ENCODE measurements at regions not wholly inside any gene's neighbourhood (a gene's known extent, or its start where the extent isn't known, plus 50 kb on each side); places are given as distances from the start of the nearest gene placed in this dataset.
"Not testable (repeated sequence)": the region's sequence is repeated elsewhere in the genome, so short reads cannot be mapped to it uniquely, and the experiment has no call there.

DNA sequence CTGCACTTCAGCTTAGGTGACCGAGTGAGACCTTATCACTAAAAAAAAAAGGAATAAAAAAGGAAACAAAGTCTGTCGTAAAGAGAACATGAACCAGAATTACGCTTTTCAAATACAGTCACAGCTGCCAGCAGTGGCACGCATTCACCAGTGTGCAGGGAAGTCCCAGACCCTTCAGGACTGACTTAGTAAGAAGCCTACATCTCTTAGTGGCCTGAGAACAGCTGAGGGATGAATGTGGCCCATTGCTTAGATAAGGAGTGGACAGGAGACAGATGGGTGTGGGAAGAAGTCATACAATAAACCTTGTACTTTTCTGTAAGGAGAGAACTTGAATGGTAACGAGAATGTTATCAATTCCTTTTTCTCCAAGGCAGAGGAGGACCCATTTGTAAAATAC, 178.5 kb downstream of the JCAD start:
- no peak for DNase-seq (ENCODE audit: low read depth)

DNA sequence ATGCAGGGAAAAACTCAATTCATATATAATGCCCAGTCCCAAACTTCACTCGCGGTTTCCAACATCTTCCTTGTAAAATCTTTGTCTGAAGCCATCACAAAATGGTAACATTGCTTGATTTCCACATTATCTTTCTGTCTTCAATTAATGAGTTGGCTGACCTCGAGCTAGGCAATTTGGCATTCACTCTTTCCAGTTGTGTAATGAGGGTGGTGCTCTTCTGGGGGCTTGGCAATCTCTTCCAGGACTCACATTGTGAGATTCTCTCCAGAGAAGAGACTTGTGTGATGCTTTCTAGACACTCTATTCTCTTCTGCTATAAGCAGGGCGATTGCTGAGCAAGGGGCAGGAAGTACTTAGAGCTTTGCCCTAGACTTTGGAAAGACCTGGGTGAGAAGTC, 179.5 kb downstream of the JCAD start:
- no peak for DNase-seq (ENCODE audit: low read depth)

DNA sequence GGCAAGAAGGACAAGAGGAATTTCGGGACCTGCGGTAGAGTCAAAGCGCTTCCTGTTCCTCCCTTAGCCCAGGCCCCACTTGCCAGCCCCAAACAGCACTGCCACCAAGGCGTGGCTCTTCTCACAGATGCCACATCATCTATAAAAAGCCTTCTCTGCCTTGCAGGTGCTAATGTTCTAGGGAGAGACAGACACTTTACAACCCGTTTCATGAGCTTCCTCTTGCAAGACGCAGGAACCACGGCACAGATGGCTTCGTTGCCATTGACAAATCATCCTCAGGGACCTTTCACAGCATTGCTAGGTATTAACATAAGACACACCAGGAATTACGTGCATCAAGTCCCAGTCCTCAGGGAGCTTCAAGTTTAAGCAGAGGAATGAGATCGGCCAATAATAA, 180.9 kb downstream of the JCAD start:
- no peak for DNase-seq (ENCODE audit: low read depth)

DNA sequence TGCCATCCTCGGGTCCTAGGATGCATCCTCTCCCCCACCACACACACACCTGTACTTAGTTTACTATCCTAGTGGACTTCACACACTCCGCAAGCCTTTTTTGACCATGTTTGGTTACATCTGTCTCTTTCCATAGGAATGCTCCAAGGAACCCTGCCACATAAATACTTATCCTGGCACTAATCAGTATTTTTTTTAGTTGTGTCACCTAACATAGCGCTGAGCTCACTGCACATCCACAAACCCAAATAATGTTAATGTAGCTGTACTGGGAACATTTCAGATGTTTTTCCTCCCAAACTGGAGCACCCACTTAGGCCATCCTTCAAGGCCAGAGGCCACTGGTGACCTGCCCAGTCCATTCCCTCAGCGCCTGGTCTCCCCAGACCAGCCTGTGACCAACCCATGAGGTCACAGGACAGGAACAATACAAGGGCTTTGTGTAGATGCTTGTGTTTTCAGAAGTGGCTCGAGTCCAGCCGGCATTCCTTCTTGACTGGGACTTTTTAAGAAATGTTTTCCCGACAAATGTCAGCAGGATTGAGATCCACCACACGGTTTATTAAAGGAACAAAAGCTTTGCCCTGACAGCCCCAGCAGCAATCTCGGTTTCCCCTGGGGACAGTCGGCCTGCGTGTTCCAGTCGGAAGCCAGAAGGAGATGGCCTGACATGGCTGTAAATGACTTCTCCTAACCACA, 181.4 kb downstream of the JCAD start:
- no peak for DNase-seq (ENCODE audit: low read depth)

DNA sequence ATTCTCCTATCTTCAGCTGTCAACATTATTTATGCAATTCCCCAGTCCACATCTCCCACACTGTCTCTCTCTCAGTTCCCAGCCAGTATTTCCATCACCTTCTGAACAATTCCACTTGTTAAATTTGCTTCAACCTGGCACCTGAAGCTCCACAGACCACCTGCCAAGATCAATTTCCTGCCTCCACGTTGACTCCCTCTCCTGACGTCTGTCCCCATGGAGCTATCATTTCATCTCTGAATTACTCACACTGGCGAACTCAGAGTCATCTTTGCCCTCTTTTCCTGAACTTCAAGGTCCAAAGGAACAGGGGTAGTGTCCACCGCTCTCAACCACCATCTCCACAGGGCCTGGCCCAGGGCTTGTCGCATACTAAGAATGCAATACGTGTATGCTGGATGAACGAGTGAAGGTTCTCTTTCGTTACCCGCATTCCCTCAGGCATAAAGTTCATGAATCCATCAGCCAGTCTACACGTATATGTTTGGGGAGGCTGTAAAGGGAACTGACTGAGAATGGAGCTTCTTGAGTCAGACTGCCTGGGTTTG, 183.3 kb downstream of the JCAD start:
- DNase-seq (ENCODE audit: low read depth): no peak

DNA sequence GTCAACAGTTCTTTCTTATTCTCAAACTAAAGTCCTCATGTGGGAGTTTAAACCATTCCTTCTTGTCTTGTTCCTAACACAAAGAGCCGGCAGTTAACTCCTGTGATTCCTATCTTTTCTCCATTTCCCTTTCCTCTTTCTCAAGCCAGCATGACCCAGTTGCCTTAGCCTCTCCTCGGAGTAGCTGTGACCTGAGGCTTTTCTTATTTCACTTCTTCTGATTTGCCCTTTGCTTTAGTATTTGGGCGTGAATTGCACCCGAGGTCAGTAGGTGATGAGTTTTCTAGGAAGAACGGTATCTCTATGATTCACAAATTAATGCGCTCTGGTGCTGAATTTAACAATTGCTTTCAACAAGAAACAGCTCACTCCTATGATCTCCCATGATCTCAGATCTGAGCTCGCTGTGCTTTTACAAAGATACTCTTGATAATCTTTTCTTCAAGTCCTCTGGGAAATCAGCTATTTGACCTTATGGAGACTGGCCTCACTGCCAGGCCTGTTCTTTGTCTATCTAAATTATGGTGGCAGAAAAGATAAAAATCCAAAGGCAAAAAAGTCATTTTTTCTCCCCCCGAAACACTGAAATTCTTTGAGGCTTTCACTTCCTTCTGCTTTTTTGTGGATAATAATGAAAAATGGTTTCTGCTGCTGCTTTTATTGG, 184.6 kb downstream of the JCAD start:
- no peak for DNase-seq (ENCODE audit: low read depth)

DNA sequence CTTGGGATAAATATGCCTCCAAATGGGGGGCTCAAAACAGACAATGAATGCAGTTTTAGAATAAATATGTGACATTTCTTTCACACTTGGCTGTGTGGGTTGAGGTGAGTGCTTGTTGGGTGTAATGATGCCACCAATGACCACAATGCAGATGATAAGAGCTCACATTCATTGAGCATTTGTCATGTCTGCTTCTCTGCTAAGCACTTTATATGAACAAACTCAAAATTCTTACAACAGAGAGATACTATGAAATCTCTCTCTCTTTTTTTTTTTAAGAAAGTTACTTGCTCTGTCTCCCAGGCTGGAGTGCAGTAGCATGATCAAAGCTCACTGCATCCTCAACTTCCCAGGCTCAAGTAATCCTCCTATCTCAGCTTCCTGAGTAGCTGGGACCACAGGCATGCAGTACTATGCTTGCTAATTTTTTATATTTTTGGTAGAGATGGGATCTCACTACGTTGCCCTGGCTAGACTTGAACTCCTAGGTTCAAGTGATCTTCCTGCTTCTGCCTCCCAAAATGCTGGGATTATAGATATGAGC, 185.4 kb downstream of the JCAD start:
- DNase-seq (ENCODE audit: low read depth): no peak

DNA sequence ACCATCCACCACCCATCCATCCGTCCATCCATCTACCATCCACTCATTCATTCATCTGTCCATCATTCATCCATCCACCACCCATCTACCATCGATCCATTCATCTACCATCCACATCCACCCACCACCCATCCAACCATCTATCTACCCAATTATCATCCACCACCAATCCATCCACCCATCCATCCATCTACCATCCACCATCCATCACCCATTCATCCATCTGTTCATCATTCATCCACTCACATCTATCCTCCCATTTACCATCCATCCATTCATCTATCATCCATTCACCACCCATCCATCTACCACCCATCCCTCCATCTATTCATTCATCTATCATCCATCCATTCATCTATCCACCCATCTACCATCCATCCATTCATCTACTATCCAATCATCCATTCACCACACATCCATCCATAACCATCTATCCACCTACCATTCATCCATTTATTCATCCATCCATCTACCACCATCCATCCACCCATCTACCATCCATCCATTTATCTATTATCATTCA, 188.8 kb downstream of the JCAD start:
- DNase-seq (ENCODE audit: low read depth): no peak

DNA sequence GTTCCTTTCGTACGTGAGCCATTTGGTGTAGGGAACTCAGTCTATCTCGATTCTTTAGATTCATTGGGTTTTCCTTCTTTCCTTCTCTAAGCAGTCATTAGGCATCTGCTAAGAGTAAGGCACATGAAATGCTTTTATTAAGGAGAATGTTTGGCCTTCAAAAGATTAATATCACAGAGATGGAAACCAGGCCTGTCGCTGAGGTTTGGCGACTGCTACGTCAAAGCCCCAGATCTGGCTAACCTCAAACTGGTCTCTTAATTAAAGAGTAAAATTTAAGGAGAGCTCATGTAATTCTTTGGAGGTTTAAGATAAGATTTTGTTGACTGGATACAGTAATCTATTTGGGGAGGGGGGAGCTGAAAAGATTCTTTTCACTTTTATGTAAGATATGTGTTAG, 189.8 kb downstream of the JCAD start:
- no peak for DNase-seq (ENCODE audit: low read depth)

DNA sequence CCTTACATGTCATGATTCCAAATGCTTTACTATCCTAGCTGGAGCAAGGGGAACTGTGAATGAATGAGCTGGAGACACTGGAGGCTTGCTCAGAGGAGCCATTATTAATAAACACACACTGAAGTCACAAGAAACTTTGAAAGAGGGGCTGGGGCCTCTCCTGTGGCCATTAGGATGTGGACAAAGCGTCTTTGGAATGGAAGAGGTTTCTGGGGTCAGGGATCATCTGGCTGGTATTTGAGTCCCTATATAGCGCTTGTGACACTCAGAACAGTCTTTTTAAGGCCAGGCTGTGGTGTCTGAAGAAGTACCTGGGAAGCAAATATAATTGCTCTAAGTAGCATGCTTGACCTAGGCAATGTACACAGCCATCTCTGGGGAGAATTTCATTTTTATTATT, 193.0 kb downstream of the JCAD start:
- no peak for DNase-seq (ENCODE audit: low read depth)

DNA sequence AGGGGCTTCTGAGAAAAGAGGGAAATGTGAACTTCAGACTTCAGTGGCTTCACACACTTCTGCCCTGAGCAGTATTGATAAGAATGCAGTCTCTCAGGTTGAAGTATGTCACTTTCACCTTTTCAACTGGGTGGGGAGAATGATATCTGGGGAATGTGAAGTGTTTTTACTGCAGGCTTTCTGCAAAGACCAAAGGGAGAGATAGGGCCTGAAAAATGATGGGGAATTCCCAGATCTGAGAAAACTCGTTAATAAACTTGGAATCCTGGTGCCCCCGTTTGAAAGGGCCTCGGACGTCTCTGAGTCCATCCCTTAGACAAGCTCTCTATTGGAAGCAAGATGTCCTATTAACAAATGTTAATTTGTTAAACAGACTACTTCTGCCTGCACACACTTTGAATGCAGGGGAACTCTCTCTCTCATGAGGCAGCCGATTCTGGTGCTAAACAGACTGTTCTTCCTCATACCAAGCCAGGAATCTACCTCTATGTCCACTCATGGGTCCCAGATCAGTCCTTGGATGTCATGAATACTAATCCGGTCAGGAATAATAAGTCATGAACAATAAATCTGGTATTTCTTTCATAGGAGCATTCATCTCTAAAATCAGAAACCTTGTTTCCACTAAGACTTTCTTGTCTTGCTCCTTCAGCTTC, 193.6 kb downstream of the JCAD start:
- DNase-seq (ENCODE audit: low read depth): no peak

DNA sequence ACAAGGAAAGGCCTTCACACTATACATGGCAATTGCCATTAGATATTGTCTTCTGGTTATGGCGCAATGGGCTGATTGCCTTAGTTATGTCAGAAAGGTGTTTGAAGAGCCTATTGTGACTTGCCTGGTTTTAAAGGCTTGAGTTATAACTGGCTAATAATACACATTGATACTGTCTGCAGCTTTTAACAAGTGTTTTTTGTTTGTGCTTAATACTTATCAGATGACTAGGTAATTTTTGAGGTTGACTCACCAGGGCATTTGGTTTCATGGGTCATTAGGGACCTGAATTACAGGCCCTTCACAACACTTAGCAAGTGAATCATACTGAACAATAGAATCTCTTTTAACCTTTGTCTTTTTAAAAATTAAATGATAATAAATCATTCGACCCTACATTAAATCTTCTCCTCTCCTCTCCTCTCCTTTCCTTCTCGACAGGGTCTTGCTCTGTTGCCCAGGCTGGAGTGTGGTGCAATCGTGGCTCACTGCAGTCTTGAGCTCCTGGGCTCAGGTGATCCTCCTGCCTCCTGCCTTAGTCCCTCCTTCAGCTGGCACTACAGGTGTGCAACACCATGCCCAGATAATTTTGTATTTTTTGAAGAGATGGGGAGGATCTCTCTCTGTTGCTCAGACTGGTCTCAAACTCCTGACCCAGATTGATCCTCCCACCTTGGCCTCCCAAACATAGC, 196.3 kb downstream of the JCAD start:
- DNase-seq (ENCODE audit: low read depth): no peak

DNA sequence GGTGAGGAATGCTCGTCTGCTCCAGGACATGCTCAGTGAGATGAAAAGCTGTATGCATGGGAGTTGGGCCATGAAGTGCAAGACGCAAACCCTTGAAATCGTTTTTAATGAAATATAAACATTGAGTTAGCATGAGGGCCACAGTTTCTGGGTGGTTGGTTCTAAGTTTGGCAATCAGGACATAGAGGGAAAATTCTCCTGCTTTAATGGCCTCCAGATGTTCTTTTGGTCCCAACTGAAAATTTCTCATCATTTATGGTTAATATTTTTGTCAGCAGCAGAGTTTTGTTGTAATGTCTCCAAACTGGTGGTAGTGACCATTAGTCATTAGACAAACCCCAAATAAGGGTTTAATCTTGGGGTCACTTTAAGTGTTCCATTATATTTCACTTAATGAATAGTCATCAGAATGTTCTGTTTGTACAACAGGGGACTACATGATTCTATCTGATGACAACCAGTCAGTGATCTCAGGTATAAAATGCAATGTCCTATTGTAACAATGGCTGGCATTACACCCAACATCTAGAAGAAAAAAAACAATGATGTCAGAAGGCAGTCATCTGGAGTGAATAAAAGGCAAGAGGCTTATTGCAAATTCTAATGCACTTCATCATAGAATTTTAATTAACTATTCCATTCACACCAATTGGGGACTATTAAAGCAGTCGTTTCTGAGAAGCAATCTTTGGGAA, 197.4 kb downstream of the JCAD start:
- no peak for DNase-seq (ENCODE audit: low read depth)

DNA sequence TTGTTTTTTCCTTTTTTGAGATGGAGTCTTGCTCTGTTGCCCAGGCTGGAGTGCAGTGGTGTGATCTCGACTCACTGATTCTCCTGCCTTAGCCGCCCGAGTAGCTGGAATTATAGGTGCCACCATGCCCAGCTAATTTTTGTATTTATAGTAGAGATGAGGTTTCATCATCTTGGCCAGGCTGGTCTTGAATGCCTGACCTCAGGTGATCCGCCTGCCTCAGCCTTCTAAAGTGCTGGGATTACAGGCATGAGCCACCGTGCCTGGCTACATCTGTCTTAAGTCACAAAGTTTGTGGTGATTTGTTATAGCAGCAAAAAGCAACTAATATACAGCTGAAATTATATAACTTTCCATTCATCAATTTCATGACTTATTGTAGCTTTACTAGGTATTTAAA, 198.2 kb downstream of the JCAD start:
- DNase-seq (ENCODE audit: low read depth): not testable (repeated sequence)

DNA sequence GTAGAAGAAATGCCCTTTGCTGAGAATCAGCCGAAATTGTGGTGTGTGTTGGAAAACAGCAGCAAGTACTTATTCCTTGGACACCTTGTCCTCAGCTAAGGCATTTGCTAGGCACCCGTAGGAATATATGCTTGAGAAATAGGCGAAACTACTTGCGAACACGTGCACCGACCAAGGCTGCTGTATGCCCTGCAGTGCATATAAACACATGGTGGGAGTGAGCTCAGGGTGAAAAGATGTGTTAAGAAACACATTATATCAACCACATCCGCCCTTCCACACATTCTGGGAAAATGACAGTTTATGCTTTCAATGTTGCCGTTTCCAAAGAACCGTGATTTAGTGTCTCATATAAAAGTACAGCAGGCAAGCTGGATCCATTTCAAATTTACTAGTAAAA, 199.2 kb downstream of the JCAD start:
- no peak for DNase-seq (ENCODE audit: low read depth)

DNA sequence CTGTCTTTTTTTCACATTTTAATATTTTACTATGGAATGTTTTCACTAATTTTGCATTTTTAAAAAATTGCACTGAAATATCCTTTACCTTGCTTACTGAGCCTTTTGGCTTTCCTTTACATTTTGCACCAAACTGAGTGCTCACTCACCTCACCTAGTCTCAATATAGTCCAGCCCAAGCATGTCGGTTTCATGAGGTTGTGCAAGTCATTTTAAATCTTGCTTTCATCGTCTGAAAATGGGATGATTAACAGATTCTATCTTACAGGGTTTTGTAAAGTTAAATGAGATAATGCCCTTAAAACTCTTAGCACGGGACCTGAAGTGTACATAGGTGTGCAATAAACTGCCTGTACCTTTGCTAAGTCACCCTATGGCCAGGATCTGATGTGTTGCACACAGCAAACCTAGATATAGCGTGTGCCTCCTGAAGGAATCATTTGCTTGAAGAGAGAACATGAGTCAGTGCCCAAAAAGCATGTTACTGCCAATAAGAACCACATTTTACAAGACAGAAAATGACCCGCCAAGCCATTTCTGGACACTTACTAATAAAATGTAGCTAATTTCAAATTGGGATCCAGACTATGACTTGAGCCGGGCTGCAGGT, 199.8 kb downstream of the JCAD start:
- no peak for DNase-seq (ENCODE audit: low read depth)

DNA sequence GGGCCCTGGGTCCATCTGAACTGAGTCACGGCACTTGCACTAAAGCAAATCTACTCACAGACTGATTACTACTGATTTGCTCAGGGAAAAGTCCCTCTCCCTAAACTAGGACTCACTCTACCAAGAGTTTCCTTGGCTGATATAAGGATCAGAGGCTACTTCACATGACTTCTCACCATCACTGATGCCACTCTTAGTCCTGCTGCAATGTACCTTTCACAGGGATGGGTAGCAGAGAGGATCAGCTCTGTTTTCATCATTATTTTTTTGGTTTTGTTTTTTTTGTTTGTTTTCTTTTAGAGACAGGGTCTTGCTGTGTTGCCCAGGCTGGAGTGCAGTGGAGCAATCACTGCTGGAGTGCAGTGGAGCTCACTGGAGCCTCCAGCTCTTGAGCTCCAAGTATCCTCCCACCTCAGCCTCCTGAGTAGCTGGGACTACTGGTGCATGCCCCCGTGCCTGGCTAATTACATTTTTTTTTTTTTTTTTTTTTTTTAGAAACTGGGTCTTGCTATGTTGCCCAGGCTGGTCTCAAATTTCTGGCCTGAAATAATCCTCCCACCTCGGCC, 200.6 kb downstream of the JCAD start:
- no peak for DNase-seq (ENCODE audit: low read depth)

DNA sequence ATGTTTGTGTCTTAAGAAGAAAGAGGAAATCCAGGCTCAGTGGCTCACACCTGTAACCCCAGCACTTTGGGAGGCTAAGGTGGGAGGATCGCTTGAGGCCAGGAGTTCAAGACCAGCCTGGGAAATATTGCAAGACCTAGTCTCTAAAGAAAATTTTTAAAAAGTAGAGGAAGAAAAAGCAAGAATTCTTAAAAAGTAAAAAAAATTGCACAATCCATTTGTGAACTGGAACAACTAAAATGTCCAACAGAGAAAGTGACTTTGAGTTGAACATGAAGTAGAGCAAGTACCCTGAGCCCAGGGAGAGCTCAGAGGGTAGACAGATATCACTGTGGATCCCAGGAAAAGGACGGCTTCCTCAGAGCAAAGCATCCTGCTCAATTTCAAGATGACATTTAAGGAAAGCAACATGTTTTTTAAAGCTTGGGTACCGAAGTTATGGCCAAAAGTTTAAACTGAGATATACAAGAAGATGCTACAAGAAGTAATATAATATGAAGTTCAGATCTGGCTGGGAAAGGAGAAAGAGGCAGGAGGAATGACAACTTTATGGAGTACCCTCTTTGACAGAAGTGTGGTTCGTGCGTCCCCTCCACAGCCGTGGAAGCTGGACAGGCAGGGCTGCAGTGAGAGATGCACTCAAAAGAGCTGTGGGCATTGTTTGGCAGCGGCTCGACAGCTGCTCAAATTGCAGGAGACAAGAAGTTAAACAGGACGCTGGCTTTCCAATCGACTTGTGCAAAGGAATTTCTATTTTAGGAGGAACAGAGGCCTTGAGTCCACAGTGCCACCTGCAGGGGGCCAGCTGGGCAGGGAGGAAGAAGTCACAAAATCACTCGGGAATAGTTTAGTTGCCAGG, 201.3 kb downstream of the JCAD start:
- no peak for DNase-seq (ENCODE audit: low read depth)

DNA sequence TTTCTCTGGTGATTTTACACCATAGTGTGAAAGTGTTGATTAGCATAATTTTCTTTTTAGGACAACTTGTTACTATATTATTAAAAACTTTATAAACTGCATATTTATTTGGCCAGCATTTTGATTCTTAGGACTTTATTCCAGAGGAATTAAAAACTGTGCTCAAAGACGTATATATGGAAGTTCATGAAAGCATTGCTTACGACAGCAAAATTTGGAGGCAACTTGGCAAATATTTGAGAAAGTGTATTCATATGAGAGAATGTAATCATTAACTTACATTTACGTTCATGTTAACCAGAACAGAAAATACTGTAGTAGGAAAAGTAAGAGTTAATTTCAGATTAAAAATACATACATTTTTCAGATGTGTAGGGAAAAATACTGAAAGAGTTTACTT, 203.1 kb downstream of the JCAD start:
- no peak for DNase-seq (ENCODE audit: low read depth)

DNA sequence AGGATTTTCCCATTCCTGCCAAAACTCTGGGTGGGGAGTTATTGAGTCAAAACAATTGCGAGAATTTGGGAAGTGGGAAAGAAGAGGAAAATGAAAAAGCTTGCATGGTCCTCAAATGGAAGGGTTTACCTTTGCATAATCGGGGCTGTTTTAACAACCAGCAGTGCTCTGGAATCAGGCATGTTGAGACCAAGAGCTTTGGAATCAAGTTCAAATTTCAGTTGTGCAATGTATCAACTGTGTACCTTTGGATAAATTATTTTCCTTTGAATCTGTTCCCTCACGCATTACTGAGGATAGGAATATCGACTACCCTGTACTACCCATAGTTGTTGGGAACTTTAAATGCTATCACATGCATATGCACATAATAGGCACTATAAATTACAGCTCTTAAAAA, 205.5 kb downstream of the JCAD start:
- DNase-seq (ENCODE audit: low read depth): no peak

Measured in activated T-helper 1 cell treated with Interleukin-2 at 50 U/mL for 16 hours (primary cell).